LHCN-M2 (cell line): ENCODE measurements at regions not wholly inside any gene's neighbourhood (a gene's known extent, or its start where the extent isn't known, plus 50 kb on each side); places are given as distances from the start of the nearest gene placed in this dataset.

Experiments
- DNase-seq: peaks from one replicate; pipeline ENCODE4 v3.0.0-alpha.2; 2012; ENCODE audit warnings: low read depth

GRCh38 chr9:71589612-71590011 is 178.7 kb downstream of the CEMIP2 start:
- no peak for DNase-seq

DNA sequence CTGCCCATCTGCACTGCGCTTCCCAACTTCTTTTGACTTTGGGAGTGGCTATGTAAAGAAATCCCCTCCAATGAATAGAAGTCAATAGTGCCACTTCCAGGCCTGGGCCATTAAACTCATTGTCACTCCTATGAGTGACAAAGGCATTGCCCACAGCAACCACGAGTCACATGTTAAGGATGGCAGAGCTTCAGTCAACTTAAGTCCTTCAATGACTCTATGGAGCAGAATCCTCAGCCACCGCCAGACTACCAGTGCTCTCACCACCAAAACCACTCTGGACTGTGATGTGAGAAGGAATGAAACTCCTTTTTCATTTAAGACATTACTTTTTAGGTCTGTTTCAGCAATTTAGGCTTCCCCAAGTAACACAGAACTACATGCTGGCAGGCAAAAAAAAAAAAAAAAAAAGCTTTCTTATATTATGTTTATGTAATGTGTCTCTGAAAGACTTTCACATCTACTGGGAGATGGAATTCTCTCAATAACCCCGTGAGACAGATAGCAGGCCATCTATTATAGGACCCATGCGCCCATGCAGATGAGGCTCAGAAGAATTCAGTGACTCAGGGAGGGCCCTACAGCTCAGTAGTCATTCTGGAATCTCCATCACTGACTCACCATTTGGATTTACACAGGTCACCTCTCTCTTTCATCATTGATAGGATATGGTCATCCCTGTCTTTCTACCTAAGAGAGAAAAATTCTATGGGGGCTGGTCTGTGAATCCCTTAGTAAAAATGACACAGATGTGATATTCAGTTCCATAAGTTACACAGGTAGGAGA is 180.5 kb downstream of the CEMIP2 start:
- DNase-seq = no peak

DNA sequence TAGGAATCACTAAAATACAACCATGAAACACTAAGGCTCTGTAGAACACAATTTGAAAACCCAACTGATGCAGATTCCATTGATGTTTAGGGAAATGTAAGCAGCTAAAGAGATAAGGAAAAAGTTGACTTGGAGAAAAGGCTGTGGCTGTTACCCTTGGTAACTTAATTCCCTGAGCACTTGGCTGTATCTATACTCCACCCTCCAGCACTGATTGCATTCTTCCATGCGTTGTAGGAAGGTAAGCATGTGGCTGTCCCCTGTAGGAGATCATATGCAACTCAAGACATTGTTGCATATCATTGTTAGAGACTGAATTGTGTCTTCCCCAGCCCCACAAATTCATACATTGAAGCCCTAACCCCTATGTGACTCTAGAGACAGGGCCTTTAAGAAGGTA is 184.5 kb downstream of the CEMIP2 start:
- no peak for DNase-seq

DNA sequence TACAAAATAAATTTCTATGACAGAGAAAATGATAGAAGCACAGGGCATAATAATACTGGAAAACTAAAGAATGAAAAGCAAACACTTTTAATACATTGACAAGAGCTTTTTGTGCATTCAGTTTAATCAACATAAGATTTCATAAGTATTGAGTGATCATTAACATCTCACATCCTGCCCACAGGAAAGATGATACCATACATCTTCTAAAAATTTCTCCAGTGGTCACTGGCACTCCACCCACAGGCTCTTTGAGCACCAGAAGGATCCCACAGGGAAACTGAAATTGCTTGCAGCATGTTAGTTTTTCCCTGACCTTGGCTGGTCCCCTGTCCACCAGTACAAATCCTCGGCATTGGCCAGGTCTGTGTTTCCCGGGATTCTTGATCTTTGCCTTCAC is 186.0 kb downstream of the CEMIP2 start:
- no peak for DNase-seq

- DNase-seq = no peak
Observed at GRCh38 chr9:71581101-71581500, 187.2 kb downstream of the CEMIP2 start.

DNA sequence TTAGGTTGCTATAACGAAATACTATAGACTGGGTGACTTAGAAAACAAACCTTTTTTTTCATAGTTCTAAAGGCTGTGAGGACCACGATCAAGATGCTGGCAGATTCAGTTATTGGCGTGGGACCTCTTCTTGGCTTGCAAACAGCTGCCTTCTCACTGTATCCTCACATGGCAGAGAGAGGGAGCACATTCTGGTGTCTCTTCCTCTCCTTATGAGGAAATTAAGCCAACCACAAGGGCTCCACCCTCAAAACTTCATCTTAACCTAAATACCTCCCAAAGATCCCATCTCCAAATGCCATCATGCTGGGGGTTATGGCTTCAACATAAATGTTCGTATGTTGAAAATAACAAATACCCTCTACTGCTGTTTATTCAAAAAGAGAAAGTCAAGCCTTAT is 197.1 kb downstream of the CEMIP2 start:
- DNase-seq = no peak

- no peak for DNase-seq
Observed at GRCh38 chr9:71567890-71568289, 200.4 kb downstream of the CEMIP2 start.

DNA sequence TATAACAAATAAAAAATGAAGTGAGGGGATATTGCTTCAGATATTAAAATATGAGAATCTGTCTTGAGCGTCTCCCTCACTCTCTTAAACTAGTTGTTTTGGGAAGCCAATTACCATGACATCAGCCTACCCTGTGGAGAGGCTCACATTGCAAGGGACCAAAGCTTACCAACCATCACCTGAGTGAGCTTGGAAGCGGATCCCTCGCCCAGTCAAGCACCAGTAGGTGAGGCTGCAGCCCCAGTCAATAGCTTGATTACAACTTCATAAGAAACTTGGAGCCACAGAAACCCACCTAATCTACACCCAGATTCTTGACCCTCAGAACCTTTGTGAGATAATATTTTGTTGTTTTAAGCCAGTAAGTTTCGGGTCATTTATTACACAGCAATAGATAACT is 206.2 kb downstream of the CEMIP2 start:
- DNase-seq = no peak

GRCh38 chr9:71557310-71557709 is 211.0 kb downstream of the CEMIP2 start:
- no peak for DNase-seq

GRCh38 chr9:71552480-71552879 is 215.8 kb downstream of the CEMIP2 start:
- DNase-seq = peak; percentile 59

DNA sequence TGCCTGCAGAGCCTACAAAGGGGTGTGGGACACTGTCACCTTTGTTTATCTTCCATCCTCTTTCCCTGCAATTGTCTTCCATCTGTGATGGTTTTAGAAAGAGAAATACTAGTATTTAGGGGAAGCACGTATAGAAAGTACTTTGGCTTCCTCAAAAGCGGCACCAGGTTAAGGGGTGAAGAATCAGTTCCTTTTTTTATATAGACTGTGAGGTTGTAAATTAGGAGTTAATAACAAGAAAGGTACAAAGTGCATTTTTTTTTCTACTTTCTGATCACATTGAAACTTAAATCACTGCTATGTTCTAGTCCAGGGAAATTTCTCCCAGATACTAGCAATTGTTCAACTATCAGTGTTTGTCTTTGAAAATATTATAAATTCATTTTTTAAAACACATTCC is 219.3 kb downstream of the CEMIP2 start:
- no peak for DNase-seq

DNA sequence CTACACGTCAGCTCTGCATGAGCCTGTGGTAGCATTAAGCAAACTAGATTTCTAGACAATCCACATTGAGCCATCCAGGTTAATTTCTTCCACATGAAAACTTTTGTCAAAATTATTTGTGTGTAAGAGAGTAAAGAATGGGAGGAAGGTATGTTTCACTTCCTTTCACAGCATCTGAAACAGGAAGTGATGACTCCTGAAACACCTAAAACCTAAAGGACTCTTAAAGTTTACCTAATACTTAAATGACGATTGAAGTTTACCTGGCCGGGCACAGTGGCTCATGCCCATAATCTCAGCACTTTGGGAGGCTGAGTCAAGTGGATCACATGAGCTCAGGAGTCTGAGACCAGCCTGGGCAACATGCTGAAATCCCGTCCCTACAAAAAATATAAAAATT is 223.8 kb downstream of the CEMIP2 start:
- DNase-seq = no peak

- DNase-seq = no peak
Observed at GRCh38 chr9:71541436-71541835, 226.9 kb downstream of the CEMIP2 start.

- no peak for DNase-seq
Observed at GRCh38 chr9:71524996-71525580, 243.2 kb downstream of the CEMIP2 start.

GRCh38 chr9:71524516-71524915 is 243.8 kb downstream of the CEMIP2 start:
- no peak for DNase-seq

DNA sequence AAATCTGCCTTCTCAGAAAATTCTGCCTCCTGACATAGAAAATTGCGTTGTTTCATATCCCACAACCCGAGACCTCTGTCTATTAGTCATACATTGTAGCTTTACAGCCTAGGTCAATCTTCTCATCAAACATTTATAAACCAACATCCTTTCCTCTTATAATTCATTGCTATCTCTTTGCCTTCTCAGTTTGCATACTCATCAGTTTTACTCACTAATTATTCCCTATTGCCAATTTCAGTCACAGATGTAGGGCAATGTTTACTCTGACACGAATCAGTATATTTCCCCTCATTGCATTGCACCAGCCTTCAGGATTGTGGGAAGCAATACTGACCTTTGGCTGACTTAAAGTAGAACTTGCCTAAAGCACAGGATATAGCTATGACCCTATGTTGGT is 247.2 kb downstream of the CEMIP2 start:
- no peak for DNase-seq

DNA sequence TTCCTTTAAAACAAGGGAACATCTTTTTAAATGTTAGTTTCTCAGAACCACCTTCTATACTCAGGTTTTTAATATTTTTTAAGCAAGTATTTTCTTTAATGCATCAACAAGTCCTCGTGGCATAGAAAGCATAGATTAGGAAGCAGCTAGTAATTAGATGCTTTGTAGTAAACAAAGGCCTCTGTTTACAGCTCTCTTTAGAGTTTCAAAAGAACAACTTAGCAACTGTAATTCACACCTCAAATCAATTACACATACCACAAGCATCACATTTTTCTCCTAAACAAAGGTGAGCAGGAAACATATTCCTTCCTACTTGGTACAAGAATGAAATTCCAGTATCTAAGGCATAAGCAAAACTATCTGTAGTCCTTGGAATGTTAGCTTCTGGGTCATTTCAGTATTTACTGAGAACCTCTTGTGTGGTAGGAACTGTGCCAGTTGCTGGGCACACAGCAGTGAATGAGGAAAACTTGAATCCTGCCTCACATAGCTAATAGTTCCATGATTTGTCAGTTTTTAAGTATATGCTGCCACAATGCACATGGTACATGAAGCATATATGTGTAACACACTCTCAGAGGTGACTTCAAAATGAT is 249.1 kb downstream of the CEMIP2 start:
- DNase-seq = no peak

DNA sequence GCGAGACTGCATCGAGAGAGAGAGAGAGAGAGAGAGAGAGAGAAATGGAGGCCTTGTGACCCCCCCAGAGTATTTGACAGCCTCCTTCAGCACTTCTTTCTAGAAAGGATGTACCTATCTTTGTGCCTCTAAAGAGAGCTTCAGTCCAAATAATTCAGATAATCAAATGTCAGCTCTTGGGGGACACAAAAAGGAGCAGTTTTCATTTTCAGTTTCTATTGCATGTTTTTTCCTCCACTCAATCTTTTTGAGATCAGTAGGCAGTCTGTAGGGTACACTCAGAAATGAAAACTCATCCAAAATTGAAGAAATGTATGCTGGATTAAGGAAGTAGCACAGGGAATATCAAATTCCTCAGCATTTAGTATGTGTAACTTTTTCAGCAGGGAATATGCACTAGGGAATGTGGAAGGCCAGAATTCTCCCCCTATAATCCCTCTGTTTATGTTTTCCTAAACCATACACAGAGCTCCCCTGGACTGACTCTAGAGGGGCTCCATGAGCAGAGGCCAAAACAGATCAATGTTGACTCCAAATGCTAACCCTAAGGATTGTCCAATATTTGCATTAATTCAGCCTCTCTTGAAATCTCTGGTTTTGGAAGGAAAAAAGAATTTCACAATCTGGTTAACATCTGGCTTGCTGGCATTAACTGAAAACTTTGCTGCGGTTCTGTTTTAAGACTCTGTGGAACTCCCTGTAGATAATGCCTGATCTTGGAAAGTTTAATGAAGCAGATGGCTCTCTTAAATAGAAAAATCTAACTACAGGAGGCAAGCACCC is 250.1 kb downstream of the CEMIP2 start:
- DNase-seq = no peak

DNA sequence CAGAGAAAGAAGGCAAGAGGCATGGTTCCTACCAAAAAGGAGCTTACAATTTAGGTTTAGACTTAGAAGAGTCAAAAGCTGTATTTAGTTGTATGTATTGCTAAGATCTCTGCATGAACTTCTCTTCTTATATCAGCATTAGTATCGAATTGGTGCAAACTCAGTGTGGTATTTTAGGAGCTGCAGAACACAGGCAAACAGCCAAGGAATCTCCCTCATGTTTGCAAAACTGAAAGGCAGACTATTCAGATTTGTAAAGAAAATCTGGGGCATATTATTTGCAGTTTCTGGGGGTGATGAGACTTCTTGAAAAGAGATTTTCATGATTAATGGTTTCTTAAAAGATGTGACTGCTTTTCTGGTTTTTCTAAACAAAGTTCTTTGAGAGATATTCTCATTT is 252.7 kb downstream of the CEMIP2 start:
- DNase-seq = no peak

DNA sequence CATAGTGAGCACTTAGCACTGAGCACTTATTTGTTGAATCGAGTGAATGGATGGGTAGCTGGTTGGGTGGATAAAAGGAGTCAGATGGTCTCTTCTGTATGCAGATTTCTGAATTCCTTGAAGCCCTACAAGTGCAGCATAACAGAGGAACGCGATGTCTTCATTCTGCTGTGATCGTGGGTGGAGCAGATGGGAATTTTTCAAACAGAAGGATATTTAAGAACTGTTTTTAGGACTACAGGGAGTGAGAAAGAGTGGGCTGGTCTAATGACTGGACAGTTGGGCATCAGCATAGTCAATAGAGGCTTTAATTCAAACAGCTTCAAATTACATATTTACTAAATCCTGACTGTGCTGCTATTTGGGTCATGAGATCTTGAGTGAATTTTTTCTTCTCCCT is 253.2 kb downstream of the CEMIP2 start:
- DNase-seq = no peak

DNA sequence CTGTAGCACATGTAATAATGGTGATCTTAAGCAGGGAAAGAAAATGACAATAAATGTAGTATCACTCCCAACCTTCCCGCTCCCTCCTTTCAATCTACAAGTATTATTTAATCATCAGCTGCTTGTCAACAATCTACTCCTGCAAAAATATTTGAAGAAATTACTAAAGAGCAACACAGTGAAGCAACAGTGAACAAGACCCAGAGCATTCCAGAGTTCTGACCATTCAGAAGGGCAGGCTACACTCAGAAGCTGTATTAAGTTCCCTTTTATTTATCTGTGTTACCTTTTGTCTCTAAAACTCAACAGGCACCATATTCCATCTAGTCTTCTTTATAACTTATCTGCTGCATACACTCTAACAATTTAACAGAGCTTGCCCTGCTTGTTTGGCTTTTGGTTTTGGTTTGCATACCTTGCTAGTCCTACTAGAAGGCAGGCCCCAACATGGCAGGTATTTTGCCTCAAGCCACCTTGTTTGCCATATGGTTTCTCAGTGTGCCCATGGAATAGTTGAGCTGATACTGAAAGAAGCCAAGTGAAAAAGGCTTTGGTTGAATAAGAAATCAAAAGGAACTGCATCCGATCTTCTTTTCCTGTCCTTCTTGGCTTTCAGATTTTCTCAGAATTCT is 253.9 kb downstream of the CEMIP2 start:
- DNase-seq = no peak

GRCh38 chr9:71509054-71509453 is 259.3 kb downstream of the CEMIP2 start:
- peak; percentile 34 for DNase-seq
